HCT116 (cell line): ENCODE measurements at regions not wholly inside any gene's neighbourhood (a gene's known extent, or its start where the extent isn't known, plus 50 kb on each side); places are given as distances from the start of the nearest gene placed in this dataset.

Experiments
- CBX3 ChIP-seq: IDR thresholded peaks from 2 replicates; pipeline ENCODE4 v1.6.1; 2012; ENCODE audit warnings: low read depth
- CEBPB ChIP-seq: IDR thresholded peaks from 2 replicates; pipeline ENCODE4 v1.6.1; 2012; ENCODE audit warnings: low read depth
- EZH2 ChIP-seq: fragments of 200-600 bp; sonication (generic); IDR thresholded peaks from 2 replicates; pipeline ENCODE4 v1.6.1; 2017; ENCODE audit warnings: antibody characterized with exemption, mixed run types
- RAD21 ChIP-seq: IDR thresholded peaks from 2 replicates; pipeline ENCODE4 v1.6.1; 2012; ENCODE audit warnings: low read depth, mild to moderate bottlenecking
- TCF7L2 ChIP-seq: IDR thresholded peaks from 2 replicates; pipeline ENCODE4 v1.7.0; 2011; ENCODE audit warnings: borderline replicate concordance, inconsistent platforms; ENCODE audit not compliant: insufficient read depth, insufficient read length; ENCODE audit errors: extremely low read depth
- YY1 ChIP-seq: IDR thresholded peaks from 2 replicates; pipeline ENCODE4 v1.6.1; 2011; ENCODE audit warnings: low read length, low read depth, moderate library complexity, mild to moderate bottlenecking; ENCODE audit not compliant: insufficient replicate concordance; ENCODE audit errors: extremely low read depth
- TF ChIP-seq, protein P1 (sequence below), 3 experiments: fragments of 200-600 bp in 1 of 3; sonication (generic) in 1 of 3; IDR thresholded peaks in 2 of 3; conservative IDR thresholded peaks in 1 of 3; 2 replicates each; pipeline ENCODE4 v1.5.1; 2012 to 2017; ENCODE audit warnings: low read depth in 2 of 3, low read length in 2 of 3, antibody characterized with exemption in 1 of 3, borderline replicate concordance in 1 of 3, control low read depth in 1 of 3, mild to moderate bottlenecking in 1 of 3, mixed read lengths in 1 of 3, mixed run types in 1 of 3, moderate library complexity in 1 of 3; ENCODE audit not compliant: insufficient read depth in 1 of 3

GRCh38 chr4:62414563-62414962, 1214.4 kb downstream of the ADGRL3 start:
- TF ChIP-seq, protein P1, sequence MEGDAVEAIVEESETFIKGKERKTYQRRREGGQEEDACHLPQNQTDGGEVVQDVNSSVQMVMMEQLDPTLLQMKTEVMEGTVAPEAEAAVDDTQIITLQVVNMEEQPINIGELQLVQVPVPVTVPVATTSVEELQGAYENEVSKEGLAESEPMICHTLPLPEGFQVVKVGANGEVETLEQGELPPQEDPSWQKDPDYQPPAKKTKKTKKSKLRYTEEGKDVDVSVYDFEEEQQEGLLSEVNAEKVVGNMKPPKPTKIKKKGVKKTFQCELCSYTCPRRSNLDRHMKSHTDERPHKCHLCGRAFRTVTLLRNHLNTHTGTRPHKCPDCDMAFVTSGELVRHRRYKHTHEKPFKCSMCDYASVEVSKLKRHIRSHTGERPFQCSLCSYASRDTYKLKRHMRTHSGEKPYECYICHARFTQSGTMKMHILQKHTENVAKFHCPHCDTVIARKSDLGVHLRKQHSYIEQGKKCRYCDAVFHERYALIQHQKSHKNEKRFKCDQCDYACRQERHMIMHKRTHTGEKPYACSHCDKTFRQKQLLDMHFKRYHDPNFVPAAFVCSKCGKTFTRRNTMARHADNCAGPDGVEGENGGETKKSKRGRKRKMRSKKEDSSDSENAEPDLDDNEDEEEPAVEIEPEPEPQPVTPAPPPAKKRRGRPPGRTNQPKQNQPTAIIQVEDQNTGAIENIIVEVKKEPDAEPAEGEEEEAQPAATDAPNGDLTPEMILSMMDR (IDR thresholded peaks at IDR 0.05 in 2 of 3, conservative IDR thresholded peaks at IDR 0.05 in 1 of 3; ENCODE audit: borderline replicate concordance in 1 of 3, insufficient read depth in 1 of 3, low read depth in 2 of 3, low read length in 2 of 3) = no peak
- TF ChIP-seq YY1 (no peak), RAD21 (no peak), TCF7L2 (no peak), CEBPB (no peak), EZH2 (no peak), CBX3 (no peak)
